ENCODE measurements at regions not wholly inside any gene's neighbourhood (a gene's known extent, or its start where the extent isn't known, plus 50 kb on each side); places are given as distances from the start of the nearest gene placed in this dataset.

DNA sequence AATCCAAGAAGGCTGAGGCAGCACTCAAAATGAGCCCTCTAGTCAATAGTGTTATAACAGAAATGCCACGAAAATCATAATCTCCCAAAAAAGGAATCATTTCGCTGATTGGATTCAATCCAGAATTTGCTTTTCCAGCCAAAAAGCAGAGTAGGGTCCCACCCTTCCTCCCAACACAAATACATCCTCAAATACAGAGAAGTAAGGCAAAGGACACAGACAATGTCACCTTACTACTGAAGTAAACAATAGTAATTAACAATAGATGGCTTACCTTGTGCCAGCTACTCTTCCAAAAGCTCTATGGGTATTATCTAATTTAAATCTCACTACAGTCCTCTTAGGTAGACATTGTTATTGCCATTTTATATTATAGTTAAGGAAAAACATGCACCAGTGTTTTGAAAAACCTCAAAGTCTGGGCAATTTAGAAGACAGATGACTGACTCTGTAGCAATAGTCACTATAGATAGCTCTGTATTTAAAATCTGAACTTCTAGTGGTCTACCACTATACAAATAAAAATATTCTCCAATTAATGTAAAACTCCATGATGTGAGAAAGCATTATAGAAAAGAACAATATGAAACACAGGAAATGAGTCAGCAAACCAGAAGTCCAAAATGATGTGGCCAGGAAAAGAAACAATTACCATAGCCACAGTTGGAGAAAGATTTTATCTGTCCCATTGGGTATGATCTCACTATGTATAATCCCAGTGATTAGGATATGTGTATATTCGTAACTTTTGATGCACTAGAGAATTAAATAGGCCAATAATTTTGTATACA is 305.0 kb upstream of the ERBB4 start:
- Histone ChIP-seq H3K27me3 (no peaks in the 10 kb centered on the region), H3K4me3 (no peak overlapping the region), H3K36me3 (no peaks in the 10 kb centered on the region), H3K9me3 (no peaks in the 10 kb centered on the region), H3K27ac (no peak overlapping the region), H3K4me1 (no peaks in the 10 kb centered on the region)
- DNase-seq (no peak), ATAC-seq (no peak)
- WGBS (ENCODE audit: insufficient coverage, low coverage, low lambda C conversion rate, missing lambda C conversion rate): 39% methylated on average over 3 of the region's 3 CpGs
- intact Hi-C loops (cut with DNase I): no loop called here
- TF ChIP-seq, protein P1, sequence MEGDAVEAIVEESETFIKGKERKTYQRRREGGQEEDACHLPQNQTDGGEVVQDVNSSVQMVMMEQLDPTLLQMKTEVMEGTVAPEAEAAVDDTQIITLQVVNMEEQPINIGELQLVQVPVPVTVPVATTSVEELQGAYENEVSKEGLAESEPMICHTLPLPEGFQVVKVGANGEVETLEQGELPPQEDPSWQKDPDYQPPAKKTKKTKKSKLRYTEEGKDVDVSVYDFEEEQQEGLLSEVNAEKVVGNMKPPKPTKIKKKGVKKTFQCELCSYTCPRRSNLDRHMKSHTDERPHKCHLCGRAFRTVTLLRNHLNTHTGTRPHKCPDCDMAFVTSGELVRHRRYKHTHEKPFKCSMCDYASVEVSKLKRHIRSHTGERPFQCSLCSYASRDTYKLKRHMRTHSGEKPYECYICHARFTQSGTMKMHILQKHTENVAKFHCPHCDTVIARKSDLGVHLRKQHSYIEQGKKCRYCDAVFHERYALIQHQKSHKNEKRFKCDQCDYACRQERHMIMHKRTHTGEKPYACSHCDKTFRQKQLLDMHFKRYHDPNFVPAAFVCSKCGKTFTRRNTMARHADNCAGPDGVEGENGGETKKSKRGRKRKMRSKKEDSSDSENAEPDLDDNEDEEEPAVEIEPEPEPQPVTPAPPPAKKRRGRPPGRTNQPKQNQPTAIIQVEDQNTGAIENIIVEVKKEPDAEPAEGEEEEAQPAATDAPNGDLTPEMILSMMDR (IDR thresholded peaks at IDR 0.05): no peak
- TF ChIP-seq POLR2A (IDR thresholded peaks at IDR 0.05): no peak

DNA sequence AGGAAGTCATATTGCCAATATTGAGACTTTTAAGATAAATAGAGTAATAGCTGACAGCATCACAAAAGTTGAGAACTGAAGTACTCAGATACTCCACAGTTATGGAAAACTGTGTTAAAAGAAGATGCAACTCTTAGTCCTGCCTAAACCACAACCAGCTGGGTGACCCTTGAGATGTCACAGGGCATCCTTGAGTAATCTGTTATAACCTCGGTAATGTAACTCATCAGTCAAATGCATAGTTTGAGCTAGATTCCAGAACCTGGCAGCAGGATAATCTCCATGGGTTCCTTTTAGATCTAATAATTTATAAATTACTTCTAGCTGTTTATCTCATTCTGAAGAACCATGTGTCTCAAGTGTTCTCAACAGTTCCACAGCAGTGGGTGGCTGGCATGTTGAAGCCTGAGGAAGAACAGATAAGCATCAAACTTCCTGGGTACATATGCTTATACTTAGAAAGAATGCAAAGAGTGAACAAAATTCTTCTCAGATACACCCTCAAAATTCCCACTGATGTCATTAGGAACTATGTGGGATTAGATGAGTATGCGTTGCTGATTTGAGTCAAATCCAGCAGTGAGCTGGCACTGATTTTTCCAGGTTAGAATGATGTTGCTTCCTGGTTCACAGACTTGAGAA is 304.1 kb upstream of the ERBB4 start:
- H3K27me3 ChIP-seq: no peaks in the 10 kb centered on the region
- 74% methylated on average over 2 of the region's 2 CpGs for WGBS (ENCODE audit: insufficient coverage, low coverage, low lambda C conversion rate, missing lambda C conversion rate)
- TF ChIP-seq POLR2A (IDR thresholded peaks at IDR 0.05): no peak
- TF ChIP-seq, protein P1 (IDR thresholded peaks at IDR 0.05): no peak
- intact Hi-C loops (cut with DNase I): no loop called here
- no peaks in the 10 kb centered on the region for H3K36me3 ChIP-seq
- H3K4me3 ChIP-seq: no peak overlapping the region
- H3K4me1 ChIP-seq: no peaks in the 10 kb centered on the region
- H3K9me3 ChIP-seq: no peaks in the 10 kb centered on the region
- no peak overlapping the region for H3K27ac ChIP-seq
- no peak for DNase-seq
- no peak for ATAC-seq

DNA sequence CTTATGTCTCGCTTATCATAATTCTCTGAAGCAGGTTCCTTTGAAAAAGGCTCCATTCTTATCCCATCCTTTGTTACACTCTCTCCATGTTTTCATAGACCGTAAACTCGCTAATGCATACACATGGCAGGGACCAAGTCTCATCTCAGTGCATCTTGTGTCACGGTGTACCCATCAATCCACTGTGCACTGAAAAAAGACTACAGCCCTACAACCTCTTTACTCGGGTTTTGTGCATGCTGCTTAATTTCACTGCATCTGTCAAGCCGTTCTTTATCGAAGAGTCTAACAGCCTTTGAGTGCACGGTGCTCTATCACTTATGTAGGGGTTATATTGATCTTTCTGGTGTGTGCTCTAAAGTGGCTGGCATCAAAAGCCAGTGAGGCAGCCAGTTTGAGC is 302.9 kb upstream of the ERBB4 start:
- no peaks in the 10 kb centered on the region for H3K36me3 ChIP-seq
- DNase-seq (no peak), ATAC-seq (no peak)
- H3K27me3 ChIP-seq: no peaks in the 10 kb centered on the region
- H3K4me1 ChIP-seq: no peaks in the 10 kb centered on the region
- no peak overlapping the region for H3K4me3 ChIP-seq
- TF ChIP-seq, protein P1 (IDR thresholded peaks at IDR 0.05): no peak
- TF ChIP-seq POLR2A (IDR thresholded peaks at IDR 0.05): no peak
- H3K27ac ChIP-seq: no peak overlapping the region
- no peaks in the 10 kb centered on the region for H3K9me3 ChIP-seq
- intact Hi-C loops (cut with DNase I): no loop called here
- WGBS (ENCODE audit: insufficient coverage, low coverage, low lambda C conversion rate, missing lambda C conversion rate): 45% methylated on average over 8 of the region's 8 CpGs

DNA sequence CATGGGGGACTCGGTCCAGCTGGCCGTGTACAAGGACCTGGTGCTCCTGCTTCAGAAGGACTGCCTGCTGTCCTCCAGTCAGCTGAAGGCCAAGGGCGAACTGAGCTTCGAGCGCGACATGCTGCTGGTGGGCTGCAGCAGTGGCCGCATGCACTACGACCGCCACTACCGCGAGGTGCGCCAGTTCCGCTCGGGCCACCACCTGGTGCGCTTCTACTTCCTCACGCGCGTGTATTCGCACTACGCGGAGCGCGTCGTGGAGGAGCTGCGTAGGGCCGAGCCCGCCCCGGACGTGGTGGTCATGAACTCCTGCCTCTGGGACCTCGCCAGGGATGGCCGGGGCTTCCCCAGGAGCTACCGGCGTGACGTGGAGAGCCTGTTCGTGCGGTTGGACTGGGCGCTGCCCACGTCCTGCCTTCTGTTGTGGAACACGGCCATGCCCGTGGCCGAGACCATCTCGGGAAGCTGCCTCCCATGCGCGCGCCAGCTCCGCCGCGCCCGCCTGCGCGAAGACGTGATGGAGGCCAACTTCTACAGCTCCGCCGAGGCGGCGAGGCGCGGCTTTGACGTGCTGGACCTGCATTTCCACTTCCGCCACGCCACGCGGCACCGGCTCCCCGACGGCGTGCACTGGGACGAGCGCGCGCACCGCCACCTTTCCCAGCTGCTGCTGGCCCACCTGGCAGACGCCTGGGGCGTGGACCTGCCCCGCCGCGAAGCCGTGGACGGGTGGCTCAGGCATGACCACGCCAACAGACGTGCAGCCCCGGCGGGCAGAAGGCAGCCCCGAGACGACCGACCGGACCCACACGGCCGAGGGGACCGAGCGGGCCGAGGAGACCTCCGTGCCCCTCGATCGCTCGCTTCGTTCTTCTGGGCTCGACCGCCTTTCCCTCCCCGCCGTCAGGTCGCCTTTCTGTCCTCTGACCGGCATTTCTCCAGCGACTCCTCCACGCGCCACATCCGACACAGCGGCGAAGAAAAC is 293.9 kb upstream of the ERBB4 start:
- Histone ChIP-seq H3K36me3 (no peaks in the 10 kb centered on the region), H3K9me3 (no peaks in the 10 kb centered on the region), H3K4me1 (no peaks in the 10 kb centered on the region), H3K4me3 (no peak overlapping the region), H3K27me3 (no peaks in the 10 kb centered on the region), H3K27ac (no peak overlapping the region)
- DNase-seq (peak in 1 of 3 donors; percentile 47), ATAC-seq (peak in 1 of 4 donors; percentile 32)
- no peak for TF ChIP-seq POLR2A (IDR thresholded peaks at IDR 0.05)
- TF ChIP-seq, protein P1 (IDR thresholded peaks at IDR 0.05): no peak
- WGBS (ENCODE audit: insufficient coverage, low coverage, low lambda C conversion rate, missing lambda C conversion rate): 90% methylated on average over 8 of the region's 109 CpGs
- intact Hi-C loops (cut with DNase I): no loop called here
